ENCODE measurements at regions not wholly inside any gene's neighbourhood (a gene's known extent, or its start where the extent isn't known, plus 50 kb on each side); places are given as distances from the start of the nearest gene placed in this dataset.

GRCh38 chr9:16348531-16348930 lies 521.9 kb downstream of the BNC2 start:
- Histone ChIP-seq H4K20me1 (ENCODE audit: insufficient read depth, low read depth, low read length) (no peaks in the 10 kb centered on the region), H3K79me2 (ENCODE audit: low read length) (no peaks in the 10 kb centered on the region), H3K9ac (ENCODE audit: low read length) (no peak overlapping the region), H3K4me1 (ENCODE audit: low read length) (no peaks in the 10 kb centered on the region), H3K36me3 (ENCODE audit: insufficient read depth, low read length) (no peaks in the 10 kb centered on the region), H3K27ac (ENCODE audit: low read length) (no peak overlapping the region), H3K4me2 (ENCODE audit: low read depth, low read length, poor library complexity, severe bottlenecking) (no peak overlapping the region), H3K9me2 (replicated peaks; ENCODE audit: insufficient read depth, low read length) (no peaks in the 10 kb centered on the region), H3K4me3 (ENCODE audit: low read length) (no peak overlapping the region), H3K9me3 (ENCODE audit: low read length) (no peaks in the 10 kb centered on the region), H2AFZ (ENCODE audit: low read length) (no peak overlapping the region), H3K27me3 (ENCODE audit: low read length) (no peaks in the 10 kb centered on the region)
- DNase-seq, result no peak

- Histone ChIP-seq H4K20me1 (ENCODE audit: insufficient read depth, low read depth, low read length) (no peaks in the 10 kb centered on the region), H3K9me2 (replicated peaks; ENCODE audit: insufficient read depth, low read length) (no peaks in the 10 kb centered on the region), H3K4me1 (ENCODE audit: low read length) (no peaks in the 10 kb centered on the region), H3K4me2 (ENCODE audit: low read depth, low read length, poor library complexity, severe bottlenecking) (no peak overlapping the region), H3K4me3 (ENCODE audit: low read length) (no peak overlapping the region), H2AFZ (ENCODE audit: low read length) (no peak overlapping the region), H3K27ac (ENCODE audit: low read length) (no peak overlapping the region), H3K27me3 (ENCODE audit: low read length) (no peaks in the 10 kb centered on the region), H3K79me2 (ENCODE audit: low read length) (no peaks in the 10 kb centered on the region), H3K9me3 (ENCODE audit: low read length) (no peaks in the 10 kb centered on the region), H3K9ac (ENCODE audit: low read length) (no peak overlapping the region), H3K36me3 (ENCODE audit: insufficient read depth, low read length) (no peaks in the 10 kb centered on the region)
- DNase-seq, result no peak
Observed at GRCh38 chr9:16352251-16352650, 518.2 kb downstream of the BNC2 start.

- Histone ChIP-seq H3K4me1 (ENCODE audit: low read length) (no peaks in the 10 kb centered on the region), H3K27me3 (ENCODE audit: low read length) (no peaks in the 10 kb centered on the region), H3K9ac (ENCODE audit: low read length) (no peak overlapping the region), H3K36me3 (ENCODE audit: insufficient read depth, low read length) (no peaks in the 10 kb centered on the region), H3K79me2 (ENCODE audit: low read length) (no peaks in the 10 kb centered on the region), H2AFZ (ENCODE audit: low read length) (no peak overlapping the region), H3K4me3 (ENCODE audit: low read length) (no peak overlapping the region), H3K4me2 (ENCODE audit: low read depth, low read length, poor library complexity, severe bottlenecking) (no peak overlapping the region), H4K20me1 (ENCODE audit: insufficient read depth, low read depth, low read length) (no peaks in the 10 kb centered on the region), H3K9me3 (ENCODE audit: low read length) (no peaks in the 10 kb centered on the region), H3K9me2 (replicated peaks; ENCODE audit: insufficient read depth, low read length) (no peaks in the 10 kb centered on the region), H3K27ac (ENCODE audit: low read length) (no peak overlapping the region)
- no peak for DNase-seq
Observed at GRCh38 chr9:16352791-16353401, 517.6 kb downstream of the BNC2 start.

GRCh38 chr9:16356196-16356765 lies 514.2 kb downstream of the BNC2 start:
- no peak overlapping the region for H3K4me2 ChIP-seq (ENCODE audit: low read depth, low read length, poor library complexity, severe bottlenecking)
- H3K4me1 ChIP-seq (ENCODE audit: low read length), result peaks cover 11% of the 10 kb centered on the region
- H3K9me2 ChIP-seq (replicated peaks; ENCODE audit: insufficient read depth, low read length), result no peaks in the 10 kb centered on the region
- no peak overlapping the region for H3K27ac ChIP-seq (ENCODE audit: low read length)
- no peaks in the 10 kb centered on the region for H3K79me2 ChIP-seq (ENCODE audit: low read length)
- H3K9me3 ChIP-seq (ENCODE audit: low read length), result no peaks in the 10 kb centered on the region
- H2AFZ ChIP-seq (ENCODE audit: low read length), result no peak overlapping the region
- H3K27me3 ChIP-seq (ENCODE audit: low read length), result no peaks in the 10 kb centered on the region
- no peaks in the 10 kb centered on the region for H4K20me1 ChIP-seq (ENCODE audit: insufficient read depth, low read depth, low read length)
- H3K4me3 ChIP-seq (ENCODE audit: low read length), result no peak overlapping the region
- H3K36me3 ChIP-seq (ENCODE audit: insufficient read depth, low read length), result no peaks in the 10 kb centered on the region
- DNase-seq, result no peak
- no peak overlapping the region for H3K9ac ChIP-seq (ENCODE audit: low read length)

GRCh38 chr9:16357828-16358227 lies 512.6 kb downstream of the BNC2 start:
- Histone ChIP-seq H3K4me1 (ENCODE audit: low read length) (peaks cover 11% of the 10 kb centered on the region), H3K27me3 (ENCODE audit: low read length) (no peaks in the 10 kb centered on the region), H4K20me1 (ENCODE audit: insufficient read depth, low read depth, low read length) (no peaks in the 10 kb centered on the region), H3K27ac (ENCODE audit: low read length) (no peak overlapping the region), H2AFZ (ENCODE audit: low read length) (no peak overlapping the region), H3K9ac (ENCODE audit: low read length) (no peak overlapping the region), H3K36me3 (ENCODE audit: insufficient read depth, low read length) (no peaks in the 10 kb centered on the region), H3K4me2 (ENCODE audit: low read depth, low read length, poor library complexity, severe bottlenecking) (no peak overlapping the region), H3K4me3 (ENCODE audit: low read length) (no peak overlapping the region), H3K9me2 (replicated peaks; ENCODE audit: insufficient read depth, low read length) (no peaks in the 10 kb centered on the region), H3K79me2 (ENCODE audit: low read length) (no peaks in the 10 kb centered on the region), H3K9me3 (ENCODE audit: low read length) (no peaks in the 10 kb centered on the region)
- DNase-seq, result no peak

- Histone ChIP-seq H3K36me3 (ENCODE audit: insufficient read depth, low read length) (no peaks in the 10 kb centered on the region), H3K27me3 (ENCODE audit: low read length) (no peaks in the 10 kb centered on the region), H4K20me1 (ENCODE audit: insufficient read depth, low read depth, low read length) (no peaks in the 10 kb centered on the region), H2AFZ (ENCODE audit: low read length) (no peak overlapping the region), H3K4me2 (ENCODE audit: low read depth, low read length, poor library complexity, severe bottlenecking) (no peak overlapping the region), H3K9me3 (ENCODE audit: low read length) (no peaks in the 10 kb centered on the region), H3K4me1 (ENCODE audit: low read length) (peaks cover 11% of the 10 kb centered on the region), H3K9ac (ENCODE audit: low read length) (no peak overlapping the region), H3K9me2 (replicated peaks; ENCODE audit: insufficient read depth, low read length) (no peaks in the 10 kb centered on the region), H3K79me2 (ENCODE audit: low read length) (no peaks in the 10 kb centered on the region), H3K4me3 (ENCODE audit: low read length) (no peak overlapping the region), H3K27ac (ENCODE audit: low read length) (no peak overlapping the region)
- DNase-seq, result peak; percentile 43
Observed at GRCh38 chr9:16358751-16359150, 511.7 kb downstream of the BNC2 start.

All from Karpas-422 (cell line).